ENCODE measurements at regions not wholly inside any gene's neighbourhood (a gene's known extent, or its start where the extent isn't known, plus 50 kb on each side); places are given as distances from the start of the nearest gene placed in this dataset.
"Not testable (repeated sequence)": the region's sequence is repeated elsewhere in the genome, so short reads cannot be mapped to it uniquely, and the experiment has no call there.

DNA sequence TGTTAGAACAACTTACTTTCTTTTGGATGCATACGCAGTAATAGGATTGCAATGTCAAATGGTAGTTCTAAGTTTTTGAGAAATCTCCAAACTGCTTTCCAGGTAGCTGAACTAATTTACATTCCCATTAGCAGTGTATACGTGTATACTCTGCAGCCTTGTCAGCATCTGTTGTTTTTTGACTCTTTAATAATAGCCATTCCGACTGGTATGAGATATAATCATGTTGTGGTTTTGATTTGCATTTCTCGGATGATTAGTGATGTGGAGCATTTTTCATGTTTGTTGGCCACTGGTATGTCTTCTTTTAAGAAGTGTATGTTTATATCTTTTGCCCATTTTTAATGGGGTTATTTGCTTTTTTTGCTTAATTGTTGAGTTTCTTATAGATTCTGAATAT lies 76.9 kb upstream of the HNRNPA1L2 start:
- DNase-seq (ENCODE audit: low read depth) = not testable (repeated sequence)

DNA sequence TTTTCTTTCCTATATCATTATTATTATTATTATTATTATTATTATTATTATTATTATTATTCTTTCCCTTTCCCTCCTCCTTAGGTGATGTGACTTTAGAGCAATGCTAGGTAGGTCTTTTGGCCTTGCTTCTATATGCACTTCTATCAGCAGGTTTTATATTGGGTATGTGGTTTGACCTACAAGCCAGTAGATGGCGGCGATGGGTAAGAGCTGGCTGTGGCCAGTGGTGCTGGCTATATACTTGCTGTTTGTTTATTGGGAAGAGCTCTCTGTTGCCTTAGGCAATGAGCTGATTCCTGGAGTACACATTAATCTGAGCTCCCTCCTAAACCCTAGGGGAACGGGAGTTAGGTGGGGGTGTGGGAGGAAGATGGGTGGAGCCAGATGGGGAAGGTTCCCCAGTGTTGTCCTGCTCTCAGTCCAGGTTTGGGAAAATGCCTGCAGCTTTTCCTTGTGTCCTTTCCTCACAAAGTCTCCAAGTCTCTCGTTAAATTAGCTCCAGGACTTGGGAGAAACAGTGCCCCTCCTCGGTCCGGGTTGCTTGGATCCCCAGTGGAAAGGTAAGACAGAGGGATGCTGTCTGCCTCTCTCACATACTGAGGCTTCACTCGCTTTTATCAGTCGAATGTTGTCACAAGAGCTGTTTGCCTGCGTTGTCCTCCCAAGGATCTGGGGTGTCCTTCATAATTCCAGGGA lies 72.2 kb upstream of the HNRNPA1L2 start:
- TF ChIP-seq, protein P1, sequence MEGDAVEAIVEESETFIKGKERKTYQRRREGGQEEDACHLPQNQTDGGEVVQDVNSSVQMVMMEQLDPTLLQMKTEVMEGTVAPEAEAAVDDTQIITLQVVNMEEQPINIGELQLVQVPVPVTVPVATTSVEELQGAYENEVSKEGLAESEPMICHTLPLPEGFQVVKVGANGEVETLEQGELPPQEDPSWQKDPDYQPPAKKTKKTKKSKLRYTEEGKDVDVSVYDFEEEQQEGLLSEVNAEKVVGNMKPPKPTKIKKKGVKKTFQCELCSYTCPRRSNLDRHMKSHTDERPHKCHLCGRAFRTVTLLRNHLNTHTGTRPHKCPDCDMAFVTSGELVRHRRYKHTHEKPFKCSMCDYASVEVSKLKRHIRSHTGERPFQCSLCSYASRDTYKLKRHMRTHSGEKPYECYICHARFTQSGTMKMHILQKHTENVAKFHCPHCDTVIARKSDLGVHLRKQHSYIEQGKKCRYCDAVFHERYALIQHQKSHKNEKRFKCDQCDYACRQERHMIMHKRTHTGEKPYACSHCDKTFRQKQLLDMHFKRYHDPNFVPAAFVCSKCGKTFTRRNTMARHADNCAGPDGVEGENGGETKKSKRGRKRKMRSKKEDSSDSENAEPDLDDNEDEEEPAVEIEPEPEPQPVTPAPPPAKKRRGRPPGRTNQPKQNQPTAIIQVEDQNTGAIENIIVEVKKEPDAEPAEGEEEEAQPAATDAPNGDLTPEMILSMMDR (conservative IDR thresholded peaks at IDR 0.05; ENCODE audit: control insufficient read depth, insufficient read depth, low read depth, low read length) = peak; percentile 22
- peak; percentile 60 for DNase-seq (ENCODE audit: low read depth)
- H3K4me3 ChIP-seq (ENCODE audit: control insufficient read depth, low read depth, low read length) = not testable (repeated sequence)

More for the DNA sequence above, 76.9 kb upstream of the HNRNPA1L2 start:
- H3K4me3 ChIP-seq (ENCODE audit: control insufficient read depth, low read depth, low read length) = not testable (repeated sequence)

DNA sequence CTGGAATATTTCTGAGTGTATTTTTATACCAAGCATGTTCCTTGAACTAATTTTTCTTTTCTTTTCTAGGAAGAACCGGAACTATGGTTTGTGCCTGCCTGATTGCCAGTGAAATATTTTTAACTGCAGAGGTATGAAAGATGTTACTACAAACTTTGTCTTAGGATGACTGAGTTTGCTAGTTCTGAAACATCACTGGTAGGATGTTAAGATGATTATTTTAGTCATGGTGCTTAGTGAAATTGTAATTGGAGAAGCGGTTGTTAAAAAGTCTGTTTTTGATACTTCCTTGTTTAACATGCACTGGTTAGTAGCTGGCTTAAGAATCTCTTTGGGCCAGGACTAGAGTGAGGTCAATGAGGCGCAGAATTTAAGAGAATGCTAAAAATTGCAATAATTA lies 71.1 kb upstream of the HNRNPA1L2 start:
- H3K4me3 ChIP-seq (ENCODE audit: control insufficient read depth, low read depth, low read length); DNase-seq (ENCODE audit: low read depth): not testable (repeated sequence)

DNA sequence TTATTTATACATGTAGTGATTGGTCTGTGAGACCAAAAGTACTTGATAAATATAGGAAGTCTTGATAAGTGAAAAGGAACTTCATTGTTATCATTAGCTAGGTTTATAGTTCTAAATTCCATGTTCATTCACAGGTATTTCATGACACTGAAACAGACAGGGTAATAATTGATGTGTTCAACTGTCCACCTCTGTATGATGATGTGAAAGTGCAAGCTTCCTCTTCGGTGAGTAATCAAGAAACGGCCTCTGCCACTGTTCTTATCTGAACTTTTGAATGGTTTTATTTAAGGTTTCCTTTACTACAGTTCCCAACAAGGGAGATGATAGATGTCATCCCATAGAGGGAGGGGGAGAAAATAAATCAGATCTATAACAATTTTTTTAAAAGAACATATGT lies 59.3 kb upstream of the HNRNPA1L2 start:
- not testable (repeated sequence) for H3K4me3 ChIP-seq (ENCODE audit: control insufficient read depth, low read depth, low read length); DNase-seq (ENCODE audit: low read depth)
